ENCODE measurements at regions not wholly inside any gene's neighbourhood (a gene's known extent, or its start where the extent isn't known, plus 50 kb on each side); places are given as distances from the start of the nearest gene placed in this dataset.

GRCh38 chr22:25403284-25403810 lies 161.1 kb upstream of the GRK3 start:
- Histone ChIP-seq H3K4me3 (ENCODE audit: low read length) (peak overlapping the region; percentile 75), H4K20me1 (ENCODE audit: insufficient read depth) (no peaks in the 10 kb centered on the region), H3K9me2 (ENCODE audit: insufficient read depth, low read length) (no peaks in the 10 kb centered on the region), H3K9ac (ENCODE audit: low read length) (peak overlapping the region; percentile 47), H3K36me3 (ENCODE audit: insufficient read depth, low read length) (no peaks in the 10 kb centered on the region), H3K9me3 (ENCODE audit: low read length) (no peaks in the 10 kb centered on the region), H2AFZ (ENCODE audit: low read depth, low read length) (no peak overlapping the region), H3K27ac (ENCODE audit: low read length) (no peak overlapping the region), H3K79me2 (replicated peaks; ENCODE audit: insufficient read depth, low read length) (peaks cover 8% of the 10 kb centered on the region), H3F3A (ENCODE audit: insufficient read depth, low read length, poor library complexity, severe bottlenecking) (no peaks in the 10 kb centered on the region), H3K4me2 (ENCODE audit: low read length) (peak overlapping the region; percentile 96), H3K27me3 (ENCODE audit: insufficient read depth, low read depth, low read length) (no peaks in the 10 kb centered on the region)
- TF ChIP-seq MXI1 (conservative IDR thresholded peaks at IDR 0.05; ENCODE audit: poor library complexity, severe bottlenecking) = no peak
- no peak for TF ChIP-seq SMC3 (conservative IDR thresholded peaks at IDR 0.05; ENCODE audit: poor library complexity)
- no peak for TF ChIP-seq EP300 (conservative IDR thresholded peaks at IDR 0.05; ENCODE audit: poor library complexity, severe bottlenecking)
- no peak for TF ChIP-seq POLR2AphosphoS5 (IDR thresholded peaks at IDR 0.05)
- TF ChIP-seq EZH2 (IDR thresholded peaks at IDR 0.05; ENCODE audit: borderline replicate concordance, insufficient read depth, low read length, poor library complexity, severe bottlenecking) = no peak
- TF ChIP-seq RAD21 (conservative IDR thresholded peaks at IDR 0.05) = no peak
- no peak for TF ChIP-seq CTCF (IDR thresholded peaks at IDR 0.05; ENCODE audit: poor library complexity, severe bottlenecking)
- TF ChIP-seq, protein P1, sequence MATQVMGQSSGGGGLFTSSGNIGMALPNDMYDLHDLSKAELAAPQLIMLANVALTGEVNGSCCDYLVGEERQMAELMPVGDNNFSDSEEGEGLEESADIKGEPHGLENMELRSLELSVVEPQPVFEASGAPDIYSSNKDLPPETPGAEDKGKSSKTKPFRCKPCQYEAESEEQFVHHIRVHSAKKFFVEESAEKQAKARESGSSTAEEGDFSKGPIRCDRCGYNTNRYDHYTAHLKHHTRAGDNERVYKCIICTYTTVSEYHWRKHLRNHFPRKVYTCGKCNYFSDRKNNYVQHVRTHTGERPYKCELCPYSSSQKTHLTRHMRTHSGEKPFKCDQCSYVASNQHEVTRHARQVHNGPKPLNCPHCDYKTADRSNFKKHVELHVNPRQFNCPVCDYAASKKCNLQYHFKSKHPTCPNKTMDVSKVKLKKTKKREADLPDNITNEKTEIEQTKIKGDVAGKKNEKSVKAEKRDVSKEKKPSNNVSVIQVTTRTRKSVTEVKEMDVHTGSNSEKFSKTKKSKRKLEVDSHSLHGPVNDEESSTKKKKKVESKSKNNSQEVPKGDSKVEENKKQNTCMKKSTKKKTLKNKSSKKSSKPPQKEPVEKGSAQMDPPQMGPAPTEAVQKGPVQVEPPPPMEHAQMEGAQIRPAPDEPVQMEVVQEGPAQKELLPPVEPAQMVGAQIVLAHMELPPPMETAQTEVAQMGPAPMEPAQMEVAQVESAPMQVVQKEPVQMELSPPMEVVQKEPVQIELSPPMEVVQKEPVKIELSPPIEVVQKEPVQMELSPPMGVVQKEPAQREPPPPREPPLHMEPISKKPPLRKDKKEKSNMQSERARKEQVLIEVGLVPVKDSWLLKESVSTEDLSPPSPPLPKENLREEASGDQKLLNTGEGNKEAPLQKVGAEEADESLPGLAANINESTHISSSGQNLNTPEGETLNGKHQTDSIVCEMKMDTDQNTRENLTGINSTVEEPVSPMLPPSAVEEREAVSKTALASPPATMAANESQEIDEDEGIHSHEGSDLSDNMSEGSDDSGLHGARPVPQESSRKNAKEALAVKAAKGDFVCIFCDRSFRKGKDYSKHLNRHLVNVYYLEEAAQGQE (IDR thresholded peaks at IDR 0.05; ENCODE audit: borderline replicate concordance) = no peak
- TF ChIP-seq TAF1 (IDR thresholded peaks at IDR 0.05; ENCODE audit: low read depth) = no peak

- Histone ChIP-seq H3K27me3 (ENCODE audit: insufficient read depth, low read depth, low read length) (no peaks in the 10 kb centered on the region), H3K79me2 (replicated peaks; ENCODE audit: insufficient read depth, low read length) (peaks cover 8% of the 10 kb centered on the region), H3F3A (ENCODE audit: insufficient read depth, low read length, poor library complexity, severe bottlenecking) (no peaks in the 10 kb centered on the region), H3K4me2 (ENCODE audit: low read length) (peak overlapping the region; percentile 96), H2AFZ (ENCODE audit: low read depth, low read length) (no peak overlapping the region), H3K9me2 (ENCODE audit: insufficient read depth, low read length) (no peaks in the 10 kb centered on the region), H3K36me3 (ENCODE audit: insufficient read depth, low read length) (no peaks in the 10 kb centered on the region), H3K9me3 (ENCODE audit: low read length) (no peaks in the 10 kb centered on the region), H3K27ac (ENCODE audit: low read length) (no peak overlapping the region), H3K4me3 (ENCODE audit: low read length) (peak overlapping the region; percentile 75), H4K20me1 (ENCODE audit: insufficient read depth) (no peaks in the 10 kb centered on the region), H3K9ac (ENCODE audit: low read length) (peak overlapping the region; percentile 47)
- TF ChIP-seq MXI1 (conservative IDR thresholded peaks at IDR 0.05; ENCODE audit: poor library complexity, severe bottlenecking) = no peak
- TF ChIP-seq POLR2AphosphoS5 (IDR thresholded peaks at IDR 0.05) = no peak
- no peak for TF ChIP-seq CTCF (IDR thresholded peaks at IDR 0.05; ENCODE audit: poor library complexity, severe bottlenecking)
- no peak for TF ChIP-seq EZH2 (IDR thresholded peaks at IDR 0.05; ENCODE audit: borderline replicate concordance, insufficient read depth, low read length, poor library complexity, severe bottlenecking)
- TF ChIP-seq, protein P1 (IDR thresholded peaks at IDR 0.05; ENCODE audit: borderline replicate concordance) = no peak
- no peak for TF ChIP-seq RAD21 (conservative IDR thresholded peaks at IDR 0.05)
- TF ChIP-seq SMC3 (conservative IDR thresholded peaks at IDR 0.05; ENCODE audit: poor library complexity) = no peak
- TF ChIP-seq EP300 (conservative IDR thresholded peaks at IDR 0.05; ENCODE audit: poor library complexity, severe bottlenecking) = no peak
- no peak for TF ChIP-seq TAF1 (IDR thresholded peaks at IDR 0.05; ENCODE audit: low read depth)
These were observed 160.5 kb upstream of the GRK3 start for GRCh38 chr22:25403811-25404471.
